Neural progenitor cell (in vitro differentiated cells): ENCODE measurements at regions not wholly inside any gene's neighbourhood (a gene's known extent, or its start where the extent isn't known, plus 50 kb on each side); places are given as distances from the start of the nearest gene placed in this dataset.
"Not testable (repeated sequence)": the region's sequence is repeated elsewhere in the genome, so short reads cannot be mapped to it uniquely, and the experiment has no call there.

Experiments
- DNase-seq: peaks from one replicate; pipeline ENCODE4 v3.0.0-alpha.2; 2016; ENCODE audit warnings: low spot score
- H2AFZ ChIP-seq: fragments of 200-600 bp; sonication (generic); replicated peaks from 2 replicates; pipeline ENCODE4 v1.6.1; 2016; ENCODE audit warnings: antibody characterized with exemption
- H3F3A ChIP-seq: fragments of 200-600 bp; sonication (generic); 2 replicates; pipeline ENCODE4 v1.6.1; 2016; ENCODE audit warnings: antibody characterized with exemption, low read depth
- H3K27ac ChIP-seq: fragments of 200-600 bp; sonication (generic); 2 replicates; pipeline ENCODE4 v1.5.1; 2016; ENCODE audit warnings: mild to moderate bottlenecking
- H3K27me3 ChIP-seq: fragments of 200-600 bp; sonication (generic); 2 replicates; pipeline ENCODE4 v1.6.1; 2016; ENCODE audit warnings: mild to moderate bottlenecking, moderate library complexity
- H3K36me3 ChIP-seq: fragments of 200-600 bp; sonication (generic); 2 replicates; pipeline ENCODE4 v1.5.1; 2016
- H3K4me1 ChIP-seq: fragments of 200-600 bp; sonication (generic); 2 replicates; pipeline ENCODE4 v1.6.1; 2016; ENCODE audit warnings: mixed run types
- H3K4me2 ChIP-seq: fragments of 200-600 bp; sonication (generic); 2 replicates; pipeline ENCODE4 v1.6.1; 2016
- H3K4me3 ChIP-seq: fragments of 200-600 bp; sonication (generic); 2 replicates; pipeline ENCODE4 v1.5.1; 2016
- H3K79me2 ChIP-seq: fragments of 200-600 bp; sonication (generic); 2 replicates; pipeline ENCODE4 v1.6.1; 2016; ENCODE audit warnings: low read depth
- H3K9ac ChIP-seq: fragments of 200-600 bp; sonication (generic); 2 replicates; pipeline ENCODE4 v1.6.1; 2016
- H3K9me3 ChIP-seq: fragments of 200-600 bp; sonication (generic); 2 replicates; pipeline ENCODE4 v1.5.1; 2016; ENCODE audit warnings: low read depth
- H4K20me1 ChIP-seq: fragments of 200-600 bp; sonication (generic); 2 replicates; pipeline ENCODE4 v1.6.1; 2016; ENCODE audit warnings: low read depth
- H3K27ac Mint-ChIP-seq: 3 replicates; pipeline ENCODE4 v1.8.0; 2021; ENCODE audit warnings: mixed read lengths
- H3K27me3 Mint-ChIP-seq: 2 replicates; pipeline ENCODE4 v1.8.0; 2022; ENCODE audit warnings: low read depth, mild to moderate bottlenecking, inconsistent platforms, moderate library complexity, mixed read lengths; ENCODE audit not compliant: insufficient read depth
- H3K36me3 Mint-ChIP-seq: 3 replicates; pipeline ENCODE4 v1.8.0; 2021; ENCODE audit warnings: mixed read lengths
- H3K4me1 Mint-ChIP-seq: 3 replicates; pipeline ENCODE4 v1.8.0; 2021; ENCODE audit warnings: mixed read lengths
- H3K4me3 Mint-ChIP-seq: 3 replicates; pipeline ENCODE4 v1.8.0; 2021; ENCODE audit warnings: mild to moderate bottlenecking, moderate library complexity, mixed read lengths
- H3K9me3 Mint-ChIP-seq: 3 replicates; pipeline ENCODE4 v1.8.0; 2020; ENCODE audit warnings: mixed read lengths

GRCh38 chr22:16673433-16673832 lies 80.8 kb upstream of the CCT8L2 start:
- H4K20me1 ChIP-seq, H3K27me3 Mint-ChIP-seq, H3K4me1 Mint-ChIP-seq, H3K27ac ChIP-seq, H3K4me3 ChIP-seq, DNase-seq, H3K4me3 Mint-ChIP-seq, H3K36me3 Mint-ChIP-seq, H3K4me1 ChIP-seq, H3K79me2 ChIP-seq, H3K27me3 ChIP-seq, H2AFZ ChIP-seq, H3K27ac Mint-ChIP-seq, H3K4me2 ChIP-seq, H3F3A ChIP-seq, H3K9ac ChIP-seq, H3K36me3 ChIP-seq: not testable (repeated sequence)
- H3K9me3 ChIP-seq: peaks cover 25% of the 10 kb centered on the region
- H3K9me3 Mint-ChIP-seq: peaks cover 19% of the 10 kb centered on the region

GRCh38 chr22:16665610-16666009 lies 73.0 kb upstream of the CCT8L2 start:
- H3K27ac ChIP-seq, H3K36me3 Mint-ChIP-seq, H3K4me1 Mint-ChIP-seq, H3K4me3 Mint-ChIP-seq, H3K27me3 ChIP-seq, H4K20me1 ChIP-seq, H3K27ac Mint-ChIP-seq, H3K27me3 Mint-ChIP-seq, H3K9ac ChIP-seq, H3K36me3 ChIP-seq, DNase-seq, H3F3A ChIP-seq, H3K79me2 ChIP-seq, H3K4me1 ChIP-seq, H2AFZ ChIP-seq, H3K4me2 ChIP-seq, H3K4me3 ChIP-seq: not testable (repeated sequence)
- H3K9me3 ChIP-seq: peaks cover 17% of the 10 kb centered on the region
- H3K9me3 Mint-ChIP-seq: peaks cover 33% of the 10 kb centered on the region

GRCh38 chr22:16662330-16662729 lies 69.7 kb upstream of the CCT8L2 start:
- not testable (repeated sequence) for H3F3A ChIP-seq, H3K27me3 Mint-ChIP-seq, H3K9me3 ChIP-seq, H2AFZ ChIP-seq, H3K27me3 ChIP-seq, H3K4me3 ChIP-seq, H3K27ac Mint-ChIP-seq, H3K4me1 Mint-ChIP-seq, H3K9ac ChIP-seq, H3K36me3 Mint-ChIP-seq, H3K4me3 Mint-ChIP-seq, H3K4me2 ChIP-seq, H3K27ac ChIP-seq, H4K20me1 ChIP-seq, H3K4me1 ChIP-seq, DNase-seq, H3K79me2 ChIP-seq, H3K36me3 ChIP-seq
- H3K9me3 Mint-ChIP-seq: peaks cover 32% of the 10 kb centered on the region

- H3F3A ChIP-seq, H2AFZ ChIP-seq, H3K4me1 Mint-ChIP-seq, H3K4me2 ChIP-seq, H3K27ac Mint-ChIP-seq, H3K4me1 ChIP-seq, H3K9ac ChIP-seq, H3K27me3 Mint-ChIP-seq, H3K9me3 ChIP-seq, H3K4me3 Mint-ChIP-seq, H3K4me3 ChIP-seq, H3K27ac ChIP-seq, DNase-seq, H3K27me3 ChIP-seq, H3K79me2 ChIP-seq, H3K36me3 Mint-ChIP-seq, H4K20me1 ChIP-seq, H3K36me3 ChIP-seq: not testable (repeated sequence)
- H3K9me3 Mint-ChIP-seq: peaks cover 29% of the 10 kb centered on the region
Measured at GRCh38 chr22:16660989-16661388, 68.4 kb upstream of the CCT8L2 start.

GRCh38 chr22:16660570-16660969 lies 68.0 kb upstream of the CCT8L2 start:
- not testable (repeated sequence) for H3K9ac ChIP-seq, H3K27ac Mint-ChIP-seq, H3K27ac ChIP-seq, H4K20me1 ChIP-seq, H3K27me3 Mint-ChIP-seq, H3F3A ChIP-seq, H3K4me2 ChIP-seq, H2AFZ ChIP-seq, H3K4me3 ChIP-seq, H3K4me3 Mint-ChIP-seq, H3K4me1 ChIP-seq, DNase-seq, H3K79me2 ChIP-seq, H3K9me3 ChIP-seq, H3K36me3 ChIP-seq, H3K27me3 ChIP-seq, H3K4me1 Mint-ChIP-seq, H3K36me3 Mint-ChIP-seq
- peaks cover 29% of the 10 kb centered on the region for H3K9me3 Mint-ChIP-seq

GRCh38 chr22:16659273-16659834 lies 66.7 kb upstream of the CCT8L2 start:
- H3K4me3 ChIP-seq, H3K27me3 ChIP-seq, H3K27ac Mint-ChIP-seq, H3K27me3 Mint-ChIP-seq, H2AFZ ChIP-seq, H3K27ac ChIP-seq, H3K9me3 ChIP-seq, DNase-seq, H3K4me2 ChIP-seq, H3K9ac ChIP-seq, H3K79me2 ChIP-seq, H3K4me1 Mint-ChIP-seq, H3K36me3 Mint-ChIP-seq, H3K36me3 ChIP-seq, H3F3A ChIP-seq, H3K4me3 Mint-ChIP-seq, H4K20me1 ChIP-seq, H3K4me1 ChIP-seq: not testable (repeated sequence)
- H3K9me3 Mint-ChIP-seq: peaks cover 33% of the 10 kb centered on the region
